ENCODE measurements at regions not wholly inside any gene's neighbourhood (a gene's known extent, or its start where the extent isn't known, plus 50 kb on each side); places are given as distances from the start of the nearest gene placed in this dataset.

DNA sequence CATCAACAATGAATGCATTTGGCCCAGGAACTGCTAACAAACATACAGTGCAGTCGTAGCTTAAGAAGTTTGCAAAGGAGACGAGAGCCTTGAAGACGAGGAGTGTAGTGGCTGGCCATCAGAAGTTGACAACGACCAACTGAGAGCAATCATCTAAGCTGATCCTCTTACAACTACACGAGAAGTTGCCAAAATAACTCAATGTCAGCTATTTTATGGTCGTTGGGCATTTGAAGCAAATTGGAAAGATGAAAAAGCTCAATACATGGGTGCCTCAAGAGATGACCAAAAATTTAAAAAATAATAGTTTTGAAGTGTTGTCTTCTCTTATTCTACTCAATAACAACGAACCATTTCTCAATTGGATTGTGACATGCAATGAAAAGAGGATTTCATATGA lies 757.7 kb upstream of the CHD1 start:
- no peak for DNase-seq (ENCODE audit: low spot score in 2 of 2)
- intact Hi-C loops (cut with DNase I), result no loop called here
- TF ChIP-seq, protein P1, sequence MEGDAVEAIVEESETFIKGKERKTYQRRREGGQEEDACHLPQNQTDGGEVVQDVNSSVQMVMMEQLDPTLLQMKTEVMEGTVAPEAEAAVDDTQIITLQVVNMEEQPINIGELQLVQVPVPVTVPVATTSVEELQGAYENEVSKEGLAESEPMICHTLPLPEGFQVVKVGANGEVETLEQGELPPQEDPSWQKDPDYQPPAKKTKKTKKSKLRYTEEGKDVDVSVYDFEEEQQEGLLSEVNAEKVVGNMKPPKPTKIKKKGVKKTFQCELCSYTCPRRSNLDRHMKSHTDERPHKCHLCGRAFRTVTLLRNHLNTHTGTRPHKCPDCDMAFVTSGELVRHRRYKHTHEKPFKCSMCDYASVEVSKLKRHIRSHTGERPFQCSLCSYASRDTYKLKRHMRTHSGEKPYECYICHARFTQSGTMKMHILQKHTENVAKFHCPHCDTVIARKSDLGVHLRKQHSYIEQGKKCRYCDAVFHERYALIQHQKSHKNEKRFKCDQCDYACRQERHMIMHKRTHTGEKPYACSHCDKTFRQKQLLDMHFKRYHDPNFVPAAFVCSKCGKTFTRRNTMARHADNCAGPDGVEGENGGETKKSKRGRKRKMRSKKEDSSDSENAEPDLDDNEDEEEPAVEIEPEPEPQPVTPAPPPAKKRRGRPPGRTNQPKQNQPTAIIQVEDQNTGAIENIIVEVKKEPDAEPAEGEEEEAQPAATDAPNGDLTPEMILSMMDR (IDR thresholded peaks at IDR 0.05), result no peak
- H3K4me1 ChIP-seq, result no peaks in the 10 kb centered on the region
- H3K9me3 ChIP-seq, result no peaks in the 10 kb centered on the region
- H3K27me3 ChIP-seq, result no peaks in the 10 kb centered on the region
- no peak overlapping the region for H3K4me3 ChIP-seq
- H3K27ac ChIP-seq, result no peak overlapping the region
- H3K36me3 ChIP-seq, result no peaks in the 10 kb centered on the region

DNA sequence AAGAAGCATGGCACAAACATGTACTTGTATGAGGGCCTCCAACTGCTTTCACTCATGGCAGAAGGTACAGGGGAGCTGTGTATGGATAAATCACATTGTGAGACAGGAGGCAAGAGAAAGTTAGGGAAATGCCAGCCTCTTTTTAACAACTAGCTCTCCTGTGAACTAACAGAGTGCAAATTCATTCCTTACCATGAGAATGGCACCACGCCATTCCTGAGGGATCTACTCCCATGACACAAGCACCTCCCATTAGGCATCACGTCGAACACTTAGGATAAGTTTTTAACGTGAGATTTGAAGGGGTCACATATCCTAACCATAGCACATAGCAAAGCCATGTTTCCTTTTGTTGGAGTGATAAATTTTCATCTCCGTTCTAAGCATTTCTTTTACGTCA lies 747.2 kb upstream of the CHD1 start:
- no peak for DNase-seq (ENCODE audit: low spot score in 2 of 2)
- intact Hi-C loops (cut with DNase I), result no loop called here
- H3K9me3 ChIP-seq, result no peaks in the 10 kb centered on the region

GRCh38 chr5:99674101-99674500 lies 745.3 kb upstream of the CHD1 start:
- DNase-seq (ENCODE audit: low spot score in 2 of 2), result no peak
- TF ChIP-seq, protein P1 (IDR thresholded peaks at IDR 0.05), result no peak
- no peak overlapping the region for H3K4me3 ChIP-seq
- no peaks in the 10 kb centered on the region for H3K4me1 ChIP-seq
- intact Hi-C loops (cut with DNase I), result no loop called here
- H3K36me3 ChIP-seq, result no peaks in the 10 kb centered on the region
- H3K27me3 ChIP-seq, result no peaks in the 10 kb centered on the region
- H3K9me3 ChIP-seq, result no peaks in the 10 kb centered on the region
- H3K27ac ChIP-seq, result no peak overlapping the region

More for the DNA sequence above, 747.2 kb upstream of the CHD1 start:
- Histone ChIP-seq H3K36me3 (no peaks in the 10 kb centered on the region), H3K27ac (no peak overlapping the region), H3K4me3 (no peak overlapping the region), H3K4me1 (no peaks in the 10 kb centered on the region), H3K27me3 (no peaks in the 10 kb centered on the region)
- TF ChIP-seq, protein P1 (IDR thresholded peaks at IDR 0.05), result no peak

DNA sequence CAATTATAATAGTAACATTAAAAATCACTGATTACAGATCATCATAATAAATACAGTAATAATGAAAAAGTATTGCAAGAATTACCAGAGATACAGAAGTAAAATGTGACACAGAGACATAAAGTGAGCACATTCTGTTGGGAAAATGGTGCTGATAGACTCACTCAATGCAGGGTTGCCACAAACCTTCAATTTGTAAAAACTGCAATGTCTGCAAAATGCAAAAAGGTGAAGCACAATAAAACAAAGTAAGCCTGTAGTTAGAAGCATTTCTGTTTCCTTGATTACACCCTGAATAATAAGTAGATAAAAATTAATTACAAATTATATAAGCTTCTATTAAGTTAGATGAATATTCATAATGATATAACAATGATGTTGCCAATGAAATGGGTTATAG lies 736.2 kb upstream of the CHD1 start:
- intact Hi-C loops (cut with DNase I), result no loop called here
- H3K9me3 ChIP-seq, result no peaks in the 10 kb centered on the region
- no peak for DNase-seq (ENCODE audit: low spot score in 2 of 2)
- H3K4me3 ChIP-seq, result no peak overlapping the region
- no peaks in the 10 kb centered on the region for H3K27me3 ChIP-seq
- H3K4me1 ChIP-seq, result no peaks in the 10 kb centered on the region
- TF ChIP-seq, protein P1 (IDR thresholded peaks at IDR 0.05), result no peak
- H3K36me3 ChIP-seq, result no peaks in the 10 kb centered on the region
- H3K27ac ChIP-seq, result no peak overlapping the region

DNA sequence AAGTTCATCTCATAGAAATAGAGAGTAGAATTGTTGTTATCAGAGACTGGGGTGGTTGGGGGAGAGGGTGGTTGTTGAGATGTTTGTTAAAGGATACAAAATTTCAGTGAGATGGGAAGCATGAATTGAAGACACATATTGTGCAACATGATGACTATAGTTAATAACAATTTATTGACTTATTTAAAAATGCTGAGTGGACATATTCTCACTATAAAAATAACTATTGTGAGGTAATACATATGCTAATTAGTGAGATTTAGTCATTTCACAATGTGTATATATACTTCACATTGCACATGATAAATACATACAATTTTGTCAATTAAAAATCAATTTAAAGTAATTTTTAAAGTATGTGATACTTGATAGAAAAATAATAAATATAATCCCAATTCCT lies 722.5 kb upstream of the CHD1 start:
- Histone ChIP-seq H3K36me3 (no peaks in the 10 kb centered on the region), H3K27ac (no peak overlapping the region), H3K9me3 (no peaks in the 10 kb centered on the region), H3K27me3 (no peaks in the 10 kb centered on the region), H3K4me1 (no peaks in the 10 kb centered on the region), H3K4me3 (no peak overlapping the region)
- intact Hi-C loops (cut with DNase I), result no loop called here
- DNase-seq (ENCODE audit: low spot score in 2 of 2), result no peak
- TF ChIP-seq, protein P1 (IDR thresholded peaks at IDR 0.05), result no peak

DNA sequence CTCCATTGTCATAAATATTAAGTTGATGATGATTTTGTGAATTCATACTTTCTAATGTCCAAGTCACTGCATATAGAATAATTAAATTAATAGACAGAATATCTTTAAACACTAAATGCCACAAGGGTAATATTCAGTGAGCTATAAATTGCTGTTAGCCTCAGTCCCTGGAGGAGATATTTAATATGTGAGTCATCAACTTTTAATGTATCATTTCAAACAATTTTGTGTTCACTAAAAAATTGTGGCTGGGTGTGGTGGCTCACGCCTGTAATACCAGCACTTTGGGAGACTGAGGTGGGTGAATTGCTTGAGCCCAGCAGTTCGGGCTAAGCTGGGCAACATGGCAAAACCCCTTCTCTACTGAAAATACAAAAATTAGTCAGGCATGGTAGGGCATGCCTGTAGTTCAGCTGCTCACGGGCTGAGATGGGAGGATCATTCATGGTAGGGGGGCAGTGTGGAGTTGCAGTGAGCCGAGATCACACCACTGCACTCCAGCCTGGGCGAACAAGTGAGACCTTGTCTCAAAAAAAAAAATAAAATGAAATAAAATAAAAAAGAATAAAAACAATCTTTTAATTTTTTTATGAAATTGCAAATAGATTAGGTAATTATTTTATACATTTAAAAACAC lies 717.3 kb upstream of the CHD1 start:
- Histone ChIP-seq H3K27me3 (no peaks in the 10 kb centered on the region), H3K4me3 (no peak overlapping the region), H3K27ac (no peak overlapping the region), H3K36me3 (no peaks in the 10 kb centered on the region), H3K4me1 (no peaks in the 10 kb centered on the region), H3K9me3 (no peaks in the 10 kb centered on the region)
- TF ChIP-seq, protein P1 (IDR thresholded peaks at IDR 0.05), result no peak
- no peak for DNase-seq (ENCODE audit: low spot score in 2 of 2)
- intact Hi-C loops (cut with DNase I), result no loop called here

Measured in ascending aorta (tissue), 2 donors.